GF-D8 (cell line): ENCODE measurements at regions not wholly inside any gene's neighbourhood (a gene's known extent, or its start where the extent isn't known, plus 50 kb on each side); places are given as distances from the start of the nearest gene placed in this dataset.
"Not testable (repeated sequence)": the region's sequence is repeated elsewhere in the genome, so short reads cannot be mapped to it uniquely, and the experiment has no call there.

Source experiments
- DNase-seq: peaks from one replicate; lab custom pipeline; 2025; lab: John Stamatoyannopoulos, UW

- no peak for DNase-seq
These were observed 90.8 kb downstream of the ARL4C start for GRCh38 chr2:234406085-234406484.

- DNase-seq, result no peak
These were observed 91.4 kb downstream of the ARL4C start for GRCh38 chr2:234405462-234405861.

- no peak for DNase-seq
These were observed 91.9 kb downstream of the ARL4C start for GRCh38 chr2:234404957-234405356.

- no peak for DNase-seq
These were observed 93.1 kb downstream of the ARL4C start for GRCh38 chr2:234403751-234404150.

- DNase-seq, result no peak
These were observed 93.8 kb downstream of the ARL4C start for GRCh38 chr2:234403074-234403473.

GRCh38 chr2:234401426-234401825 lies 95.5 kb downstream of the ARL4C start:
- DNase-seq, result no peak

- no peak for DNase-seq
These were observed 97.2 kb downstream of the ARL4C start for GRCh38 chr2:234399451-234400246.

- no peak for DNase-seq
These were observed 98.3 kb downstream of the ARL4C start for GRCh38 chr2:234398531-234398930.

- no peak for DNase-seq
These were observed 100.9 kb downstream of the ARL4C start for GRCh38 chr2:234395891-234396420.

GRCh38 chr2:234394450-234394849 lies 102.4 kb downstream of the ARL4C start:
- no peak for DNase-seq

- DNase-seq, result no peak
These were observed 103.5 kb downstream of the ARL4C start for GRCh38 chr2:234393354-234393753.

- DNase-seq, result no peak
These were observed 104.8 kb downstream of the ARL4C start for GRCh38 chr2:234392041-234392615.

GRCh38 chr2:234391625-234392024 lies 105.3 kb downstream of the ARL4C start:
- no peak for DNase-seq

GRCh38 chr2:234389661-234390060 lies 107.2 kb downstream of the ARL4C start:
- DNase-seq, result not testable (repeated sequence)

GRCh38 chr2:234388591-234388990 lies 108.3 kb downstream of the ARL4C start:
- DNase-seq, result no peak

- no peak for DNase-seq
These were observed 109.9 kb downstream of the ARL4C start for GRCh38 chr2:234386971-234387370.

GRCh38 chr2:234382131-234382530 lies 114.8 kb downstream of the ARL4C start:
- DNase-seq, result no peak

GRCh38 chr2:234378958-234379357 lies 117.9 kb downstream of the ARL4C start:
- DNase-seq, result not testable (repeated sequence)

GRCh38 chr2:234378440-234378839 lies 118.4 kb downstream of the ARL4C start:
- no peak for DNase-seq

- DNase-seq, result no peak
These were observed 119.0 kb downstream of the ARL4C start for GRCh38 chr2:234377761-234378391.

- DNase-seq, result no peak
These were observed 120.7 kb downstream of the ARL4C start for GRCh38 chr2:234376229-234376628.

- DNase-seq, result no peak
These were observed 121.6 kb downstream of the ARL4C start for GRCh38 chr2:234375176-234375880.
